B cell (primary cell): ENCODE measurements at regions not wholly inside any gene's neighbourhood (a gene's known extent, or its start where the extent isn't known, plus 50 kb on each side); places are given as distances from the start of the nearest gene placed in this dataset.

ENCODE experiments used
- ATAC-seq: fragments of 200-7000 bp; cut with Tn5 transposase; one replicate; pipeline ENCODE4 v1.10.0; 2021; ENCODE audit warnings: low read depth, mild to moderate bottlenecking, moderate number of reproducible peaks, moderate library complexity
- CTCF ChIA-PET: fragments of 350-600 bp; sonication (Branson Sonifier 250); formaldehyde crosslinking; loops from one replicate; lab custom pipeline; 2021; ENCODE audit warnings: antibody characterized with exemption, inconsistent platforms; lab: Charles Lee
- POLR2A ChIA-PET: fragments of 350-600 bp; sonication (Branson Sonifier 250); formaldehyde crosslinking; loops from one replicate; lab custom pipeline; 2021; ENCODE audit warnings: antibody characterized with exemption; lab: Charles Lee
- DNase-seq: peaks from one replicate; pipeline ENCODE4 v3.0.0; 2013
- H2AFZ ChIP-seq: 2 replicates; pipeline ENCODE4 v1.6.1; 2012; ENCODE audit warnings: mild to moderate bottlenecking, low read depth, low read length; ENCODE audit not compliant: insufficient read depth, poor library complexity, severe bottlenecking
- H3K27ac ChIP-seq, 2 donors: 1 replicate in 1 of 2; 2 replicates in 1 of 2; pipeline ENCODE4 v1.5.1; 2012 to 2013; ENCODE audit warnings: low read length in 2 of 2, mild to moderate bottlenecking in 2 of 2, moderate library complexity in 1 of 2
- H3K27me3 ChIP-seq, 4 experiments: fragments of 200-600 bp in 1 of 4; sonication (generic) in 1 of 4; replicated peaks in 1 of 4; 1 replicate in 2 of 4; 2 replicates in 2 of 4; pipeline versions ENCODE4 v1.6.1 to v1.7.0; 2013 to 2016; ENCODE audit warnings: low read length in 3 of 4, mild to moderate bottlenecking in 2 of 4, mixed read lengths in 1 of 4, moderate library complexity in 1 of 4; ENCODE audit not compliant: insufficient read depth in 4 of 4, control insufficient read depth in 3 of 4; ENCODE audit errors: control extremely low read depth in 1 of 4
- H3K36me3 ChIP-seq, 2 experiments: replicated peaks in 1 of 2; 1 replicate in 1 of 2; 2 replicates in 1 of 2; pipeline versions ENCODE4 v1.6.1 to v1.7.1; 2013; ENCODE audit warnings: low read length in 1 of 2; ENCODE audit not compliant: insufficient read depth in 2 of 2, control insufficient read depth in 1 of 2; ENCODE audit errors: control extremely low read depth in 1 of 2, extremely low read depth in 1 of 2
- H3K4me1 ChIP-seq, 2 donors: fragments of 200-600 bp in 1 of 2; sonication (generic) in 1 of 2; 1 replicate in 1 of 2; 2 replicates in 1 of 2; pipeline versions ENCODE4 v1.5.1 to v1.6.1; 2013 to 2017; ENCODE audit warnings: low read length in 2 of 2; ENCODE audit not compliant: control insufficient read depth in 2 of 2, insufficient read depth in 2 of 2
- H3K4me2 ChIP-seq: replicated peaks from 2 replicates; pipeline ENCODE3; 2012; ENCODE audit warnings: mild to moderate bottlenecking, low read depth, low read length; ENCODE audit not compliant: poor library complexity, severe bottlenecking
- H3K4me3 ChIP-seq, 5 experiments: fragments of 200-600 bp in 1 of 5; sonication (generic) in 1 of 5; 1 replicate in 3 of 5; 2 replicates in 2 of 5; pipeline versions ENCODE4 v1.5.1 to v1.7.0; 2011 to 2016; ENCODE audit warnings: low read length in 4 of 5, mild to moderate bottlenecking in 4 of 5, low read depth in 2 of 5, control low read depth in 1 of 5, moderate library complexity in 1 of 5; ENCODE audit not compliant: insufficient read depth in 1 of 5; ENCODE audit errors: control extremely low read depth in 1 of 5, extremely low read depth in 1 of 5
- H3K79me2 ChIP-seq: fragments of 200-600 bp; sonication (generic); one replicate; pipeline ENCODE4 v1.6.0; 2016; ENCODE audit warnings: low read length; ENCODE audit not compliant: control insufficient read depth, insufficient read depth
- H3K9ac ChIP-seq: fragments of 200-600 bp; sonication (generic); 2 replicates; pipeline ENCODE4 v1.6.1; 2017; ENCODE audit warnings: mild to moderate bottlenecking, low read length, moderate library complexity
- H3K9me3 ChIP-seq, 3 donors: one replicate each; pipeline versions ENCODE4 v1.6.1 to v1.7.1; 2013; ENCODE audit warnings: low read length in 2 of 3; ENCODE audit not compliant: control insufficient read depth in 2 of 3, insufficient read depth in 1 of 3; ENCODE audit errors: control extremely low read depth in 1 of 3
- H4K20me1 ChIP-seq: 2 replicates; pipeline ENCODE4 v1.6.0; 2012; ENCODE audit warnings: mild to moderate bottlenecking, low read length; ENCODE audit not compliant: insufficient read depth, control insufficient read depth, poor library complexity, severe bottlenecking
- H3K27ac Mint-ChIP-seq: one replicate; pipeline ENCODE4 v1.8.0; 2021; ENCODE audit warnings: mixed read lengths
- H3K27me3 Mint-ChIP-seq: one replicate; pipeline ENCODE4 v1.8.0; 2021; ENCODE audit warnings: mixed read lengths
- H3K4me1 Mint-ChIP-seq: one replicate; pipeline ENCODE4 v1.8.0; 2021; ENCODE audit warnings: mixed read lengths
- H3K4me3 Mint-ChIP-seq: one replicate; pipeline ENCODE4 v1.8.0; 2021; ENCODE audit warnings: mixed read lengths
- H3K9me3 Mint-ChIP-seq: one replicate; pipeline ENCODE4 v1.8.0; 2022; ENCODE audit warnings: mixed read lengths; ENCODE audit not compliant: insufficient read depth
- CTCF ChIP-seq: fragments of 200-600 bp; IDR thresholded peaks from one replicate; pipeline ENCODE4 v1.8.0; 2022; ENCODE audit warnings: antibody characterized with exemption, mild to moderate bottlenecking
- EZH2 ChIP-seq: IDR thresholded peaks from 2 replicates; pipeline ENCODE4 v1.6.1; 2012; ENCODE audit warnings: borderline replicate concordance, low read depth, mild to moderate bottlenecking, moderate library complexity, low read length; ENCODE audit not compliant: insufficient read depth, poor library complexity, severe bottlenecking
- WGBS: methylation state at CpG from one replicate; pipeline ENCODE4 v1.1.5; 2013; ENCODE audit warnings: missing lambda C conversion rate; ENCODE audit not compliant: insufficient coverage; 5-methylcytosine and 5-hydroxymethylcytosine counted together
- intact Hi-C: fragments of 100-400 bp; cut with micrococcal nuclease; formaldehyde crosslinking; loops from one replicate; pipeline ENCODE4 v1.10.0; 2022

GRCh38 chr1:96233422-96233821, 488.2 kb upstream of the PTBP2 start:
- no peaks in the 10 kb centered on the region for H3K4me1 ChIP-seq
- H3K27me3 ChIP-seq: no peaks in the 10 kb centered on the region
- Mint-ChIP-seq H3K4me1 (no peaks in the 10 kb centered on the region), H3K4me3 (no peak overlapping the region), H3K9me3 (no peaks in the 10 kb centered on the region), H3K27me3 (no peaks in the 10 kb centered on the region), H3K27ac (no peak overlapping the region)
- H3K79me2 ChIP-seq: no peaks in the 10 kb centered on the region
- POLR2A ChIA-PET: no interaction called here
- no peaks in the 10 kb centered on the region for H3K9me3 ChIP-seq
- H3K36me3 ChIP-seq: no peaks in the 10 kb centered on the region
- TF ChIP-seq CTCF: no peak
- no peak for TF ChIP-seq EZH2
- no peak for ATAC-seq
- H2AFZ ChIP-seq: no peak overlapping the region
- no peak overlapping the region for H3K4me2 ChIP-seq
- no peak for DNase-seq
- H3K27ac ChIP-seq: no peak overlapping the region
- 83% methylated on average over 2 of the region's 3 CpGs for WGBS
- no peaks in the 10 kb centered on the region for H4K20me1 ChIP-seq
- no peak overlapping the region for H3K4me3 ChIP-seq
- H3K9ac ChIP-seq: no peak overlapping the region
- intact Hi-C loops: loop anchor here (10.0 kb wide), 1 partner anchor 611 kb away; no protein-coding TSS in a partner anchor
- CTCF ChIA-PET: no interaction called here

- no peaks in the 10 kb centered on the region for H3K27me3 ChIP-seq
- no peaks in the 10 kb centered on the region for H3K9me3 ChIP-seq
- H3K27me3 Mint-ChIP-seq: no peaks in the 10 kb centered on the region
- WGBS: 78% methylated on average over 5 of the region's 6 CpGs
- H3K4me1 Mint-ChIP-seq: no peaks in the 10 kb centered on the region
- no peak overlapping the region for H2AFZ ChIP-seq
- H3K4me2 ChIP-seq: no peak overlapping the region
- H3K9me3 Mint-ChIP-seq: no peaks in the 10 kb centered on the region
- no peak overlapping the region for H3K27ac ChIP-seq
- no peak overlapping the region for H3K9ac ChIP-seq
- no peak for ATAC-seq
- no peak for TF ChIP-seq CTCF
- no peak for TF ChIP-seq EZH2
- H4K20me1 ChIP-seq: no peaks in the 10 kb centered on the region
- no peak overlapping the region for H3K4me3 ChIP-seq
- no peaks in the 10 kb centered on the region for H3K4me1 ChIP-seq
- intact Hi-C loops: loop anchor here (10.0 kb wide), 1 partner anchor 611 kb away; no protein-coding TSS in a partner anchor
- no peak overlapping the region for H3K27ac Mint-ChIP-seq
- ChIA-PET POLR2A (no interaction called here), CTCF (no interaction called here)
- no peak for DNase-seq
- H3K79me2 ChIP-seq: no peaks in the 10 kb centered on the region
- no peak overlapping the region for H3K4me3 Mint-ChIP-seq
- H3K36me3 ChIP-seq: no peaks in the 10 kb centered on the region
These were observed 487.3 kb upstream of the PTBP2 start for GRCh38 chr1:96234299-96234698.
